ENCODE measurements at regions not wholly inside any gene's neighbourhood (a gene's known extent, or its start where the extent isn't known, plus 50 kb on each side); places are given as distances from the start of the nearest gene placed in this dataset.

DNA sequence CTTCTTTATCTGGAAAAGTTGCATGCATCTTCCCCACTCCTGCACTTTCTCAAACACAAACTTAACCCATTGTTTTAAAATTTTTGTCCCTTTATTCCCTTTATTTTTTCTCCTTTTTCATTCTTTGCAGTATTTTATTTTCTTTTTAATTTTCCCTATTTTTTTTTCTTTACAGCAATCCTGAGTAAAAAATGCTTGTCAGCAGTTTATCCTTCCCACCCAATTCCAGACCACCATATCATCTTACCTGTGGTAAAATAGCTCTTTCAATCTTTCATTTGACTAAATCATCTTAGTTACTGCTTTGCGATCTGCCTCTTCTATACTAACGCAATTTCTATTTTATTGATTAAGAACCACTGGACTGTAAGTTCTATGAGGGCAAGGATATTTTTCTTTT is 450.5 kb downstream of the KLHL4 start:
- no peak for TF ChIP-seq CTCF (IDR thresholded peaks at IDR 0.05)
- TF ChIP-seq POLR2A (IDR thresholded peaks at IDR 0.05), result no peak

Measured in lower leg skin (tissue), 3 donors.